IPS-NIHi11 (cell line): ENCODE measurements at regions not wholly inside any gene's neighbourhood (a gene's known extent, or its start where the extent isn't known, plus 50 kb on each side); places are given as distances from the start of the nearest gene placed in this dataset.
A peak's percentile ranks its signal among the peaks of the same experiment; 100 is the strongest.
"Not testable (repeated sequence)": the region's sequence is repeated elsewhere in the genome, so short reads cannot be mapped to it uniquely, and the experiment has no call there.

ENCODE experiments used
- DNase-seq: peaks from one replicate; pipeline ENCODE4 v3.0.0; 2012; ENCODE audit warnings: mixed read lengths, low spot score

DNA sequence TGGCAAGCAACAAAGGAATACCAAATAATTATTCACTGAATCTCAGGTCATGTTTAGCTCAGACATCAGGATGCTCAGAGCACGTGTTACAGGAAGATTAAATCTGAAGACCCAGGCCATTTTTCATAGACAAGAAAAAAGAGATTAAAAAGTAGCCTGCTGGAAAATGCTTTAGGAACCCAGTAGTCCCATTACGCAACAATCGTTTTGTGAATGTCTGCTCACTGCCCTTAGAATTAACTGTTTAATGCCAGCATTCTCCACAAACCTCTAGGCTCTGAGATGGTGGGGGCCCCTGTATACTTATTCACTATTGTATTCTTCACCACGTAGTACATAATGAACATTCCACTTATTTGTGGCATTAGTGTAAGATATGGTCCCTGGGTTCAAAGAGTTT, 154.6 kb upstream of the NYAP2 start:
- no peak for DNase-seq

DNA sequence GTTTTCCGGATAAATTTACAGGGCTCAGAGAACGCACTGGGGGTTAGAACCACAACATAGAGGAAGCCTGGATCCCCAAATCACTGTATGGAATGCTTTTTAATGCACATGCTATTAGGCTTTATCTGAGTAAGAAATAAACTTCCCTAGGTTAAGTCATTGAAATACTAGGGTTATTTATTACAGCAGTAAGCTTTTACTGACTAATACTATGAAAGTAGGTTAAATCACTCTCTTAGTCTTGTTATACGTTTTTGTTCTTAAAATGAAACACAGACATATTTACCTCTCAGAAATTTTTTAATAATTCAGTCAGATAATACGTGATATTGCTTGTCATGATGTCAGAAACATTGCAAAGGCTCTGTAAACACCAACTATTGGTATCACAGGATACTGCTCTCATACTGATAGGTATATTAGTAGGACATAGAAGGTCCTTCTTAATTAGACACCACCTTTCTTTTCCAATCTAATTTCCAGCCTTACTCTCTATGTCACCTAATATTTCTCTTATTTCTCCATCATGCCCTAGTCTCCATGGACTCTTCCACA, 162.7 kb upstream of the NYAP2 start:
- no peak for DNase-seq

DNA sequence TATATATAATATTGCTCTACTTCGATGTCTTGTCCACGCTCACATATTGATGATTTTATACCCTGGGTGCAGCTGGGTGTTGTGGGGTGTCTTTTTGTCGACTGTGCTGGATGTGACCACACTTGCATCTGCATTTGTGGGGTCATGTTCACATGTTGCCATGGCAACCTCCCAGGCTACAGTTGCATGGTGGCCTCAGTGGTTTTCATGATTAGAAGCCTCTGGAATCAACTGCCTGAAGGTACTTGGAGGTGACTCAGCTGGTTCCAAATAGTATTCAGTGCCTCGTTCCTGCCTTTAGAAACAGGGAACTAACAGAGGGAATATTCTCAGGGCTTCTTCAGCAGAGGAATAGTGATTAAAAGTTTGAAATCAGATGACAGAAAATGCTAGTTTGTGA, 166.3 kb upstream of the NYAP2 start:
- DNase-seq, result no peak

DNA sequence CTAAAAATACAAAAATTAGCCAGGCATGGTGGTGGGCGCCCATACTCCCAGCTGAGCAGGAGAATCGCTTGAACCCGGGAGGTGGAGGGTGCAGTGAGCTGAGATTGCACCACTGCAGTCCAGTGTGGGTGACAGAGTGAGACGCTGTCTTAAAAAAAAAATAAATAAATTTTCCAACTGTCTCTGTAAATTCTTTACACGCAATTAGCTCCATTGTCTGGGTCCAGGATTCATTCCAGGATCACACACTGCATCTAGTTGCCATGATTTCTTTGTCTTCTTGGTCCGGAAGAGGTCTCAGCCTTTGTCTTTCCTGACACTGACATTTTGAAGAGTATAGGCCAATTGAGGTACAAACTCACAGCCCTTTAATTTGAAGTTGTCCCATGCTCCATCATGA, 167.6 kb upstream of the NYAP2 start:
- no peak for DNase-seq

DNA sequence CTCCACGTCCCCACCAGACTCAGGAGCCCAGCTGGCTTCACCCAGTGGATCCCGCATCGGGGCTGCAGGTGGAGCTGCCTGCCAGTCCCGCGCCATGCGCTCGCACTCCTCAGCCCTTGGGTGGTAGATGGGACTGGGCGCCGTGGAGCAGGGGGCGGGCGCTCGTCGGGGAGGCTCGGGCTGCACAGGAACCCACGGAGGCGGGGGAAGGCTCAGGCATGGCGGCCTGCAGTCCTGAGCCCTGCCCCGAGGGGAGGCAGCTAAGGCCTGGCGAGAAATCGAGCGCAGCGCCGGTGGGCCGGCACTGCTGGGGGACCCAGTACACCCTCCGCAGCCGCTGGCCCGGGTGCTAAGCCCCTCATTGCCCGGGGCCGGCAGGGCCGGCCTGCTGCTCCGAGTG, 170.2 kb upstream of the NYAP2 start:
- not testable (repeated sequence) for DNase-seq

DNA sequence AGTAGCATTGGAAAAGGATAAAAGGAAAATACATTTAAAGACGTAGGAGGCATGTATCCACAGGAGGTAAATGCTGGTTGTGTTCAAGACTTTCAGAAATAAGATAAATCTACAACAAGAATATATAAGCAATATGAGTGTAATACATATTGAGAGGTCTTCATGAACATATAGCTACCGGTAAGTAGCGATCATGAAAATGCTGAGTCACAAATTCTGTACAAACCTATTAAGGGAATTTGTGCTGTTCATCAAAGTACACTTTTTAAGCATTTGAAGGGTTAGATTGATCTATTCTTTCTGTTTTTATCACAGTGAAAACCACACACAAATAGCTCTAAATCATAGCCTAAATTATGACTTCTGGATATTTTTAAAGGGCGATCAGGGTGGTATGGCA, 173.1 kb upstream of the NYAP2 start:
- no peak for DNase-seq

DNA sequence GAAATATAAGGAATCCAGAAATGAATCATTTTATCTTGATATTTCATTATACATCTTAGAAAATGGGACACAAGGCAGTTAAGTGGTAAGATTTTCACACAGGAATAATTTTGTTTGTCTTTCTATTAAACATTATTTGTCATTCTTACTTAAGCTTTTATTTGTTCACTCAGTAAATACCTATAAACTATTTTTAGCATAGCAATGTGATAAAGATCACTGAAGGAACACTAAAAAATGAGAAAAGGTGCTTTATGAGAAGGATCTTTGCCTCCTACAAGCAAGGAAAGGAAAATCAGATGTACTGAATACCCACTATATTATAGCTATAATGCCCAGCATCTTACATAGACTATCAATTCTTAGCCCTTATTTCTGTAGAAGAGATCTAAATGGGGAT, 176.2 kb upstream of the NYAP2 start:
- DNase-seq, result no peak

DNA sequence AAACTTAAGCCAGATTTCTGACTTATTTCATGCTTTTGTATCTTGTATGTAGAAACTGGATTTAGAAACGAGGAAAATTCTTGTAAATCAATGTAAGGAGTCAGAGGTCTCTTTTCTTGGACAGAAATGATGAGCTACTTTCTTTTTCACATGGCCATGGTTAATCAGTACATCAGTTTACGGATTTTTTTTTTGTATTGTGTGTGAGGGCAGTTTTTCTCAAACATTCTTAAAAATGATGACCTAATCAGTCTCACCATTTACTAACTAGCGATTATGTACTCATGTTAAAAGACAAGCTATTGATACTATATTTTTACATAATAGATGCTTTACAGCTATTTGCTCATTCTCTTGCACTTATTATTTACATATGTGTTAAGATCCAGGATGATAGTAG, 165.2 kb upstream of the DOCK10 start:
- no peak for DNase-seq

DNA sequence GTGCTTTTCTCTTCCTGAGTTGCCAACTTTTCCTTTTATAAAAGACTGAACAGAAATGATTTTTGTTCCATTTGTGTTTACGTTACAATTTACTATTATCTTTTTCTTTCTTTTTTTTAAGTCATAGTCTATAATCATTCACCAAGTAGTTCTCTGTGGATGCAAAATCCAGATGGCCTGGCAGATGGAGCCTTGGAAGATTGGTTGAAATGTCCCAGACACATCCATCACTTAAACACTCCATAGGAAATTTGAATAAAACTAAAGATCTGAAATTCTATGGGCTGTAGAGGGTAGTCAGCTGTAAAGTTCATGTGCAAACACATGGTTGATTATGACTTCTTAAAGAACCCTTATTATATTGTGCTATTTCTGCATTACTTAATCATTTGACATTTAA, 164.8 kb upstream of the DOCK10 start:
- DNase-seq, result no peak

DNA sequence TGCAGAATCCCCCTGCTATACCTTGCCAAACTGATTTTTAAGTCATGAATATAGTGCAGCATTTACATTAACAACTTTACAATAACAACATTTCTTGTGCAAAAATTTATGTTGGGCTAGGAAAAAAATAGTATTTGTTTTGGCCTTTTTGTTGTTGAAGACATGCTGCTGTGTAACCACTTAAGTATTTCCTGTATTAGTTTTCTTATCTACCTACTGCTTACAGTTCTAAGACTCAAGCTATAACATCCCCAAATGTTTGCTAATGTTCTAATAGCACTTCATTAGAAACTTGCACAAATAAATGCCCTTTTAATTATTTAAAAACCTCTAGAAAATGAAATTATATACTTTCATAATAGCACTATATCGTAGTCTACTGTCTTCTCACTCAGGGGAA, 154.3 kb upstream of the DOCK10 start:
- DNase-seq, result no peak

DNA sequence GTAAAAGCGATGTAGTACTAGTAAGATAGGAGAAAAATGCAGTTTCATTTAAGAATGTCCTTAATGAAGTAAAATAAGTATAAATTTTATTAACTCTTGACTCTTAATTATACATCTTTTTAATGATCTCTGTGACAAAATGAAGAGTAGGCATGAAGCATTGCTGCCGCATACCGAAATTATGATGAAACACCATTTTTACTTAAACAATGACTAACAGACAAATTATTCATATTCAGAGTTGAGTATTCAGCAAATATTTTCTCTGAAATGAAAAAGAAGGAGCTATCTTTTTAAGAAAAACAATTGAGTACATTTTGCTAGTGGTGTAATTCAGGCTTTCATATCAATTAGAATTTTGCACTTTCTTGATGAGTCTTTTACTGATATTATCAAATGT, 150.6 kb upstream of the DOCK10 start:
- DNase-seq, result no peak

DNA sequence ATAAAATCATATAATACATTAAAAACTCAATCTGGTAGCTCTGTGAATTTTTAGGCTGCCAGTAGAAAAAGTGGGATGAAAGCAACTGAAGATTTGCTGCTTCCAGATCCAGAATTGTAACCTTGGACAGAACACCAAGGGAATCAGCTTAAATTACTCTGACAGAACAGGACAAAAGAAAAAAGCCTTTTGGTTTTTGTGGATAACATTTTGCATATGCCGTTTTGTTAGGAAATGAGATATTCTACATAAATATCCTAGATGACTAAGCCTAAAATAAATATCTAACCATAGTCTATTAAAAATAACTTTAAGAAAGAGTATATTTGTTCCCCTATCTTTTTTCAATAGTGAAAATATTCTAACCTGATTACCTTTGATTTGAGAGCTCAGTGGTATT, 148.7 kb upstream of the DOCK10 start:
- DNase-seq, result no peak

DNA sequence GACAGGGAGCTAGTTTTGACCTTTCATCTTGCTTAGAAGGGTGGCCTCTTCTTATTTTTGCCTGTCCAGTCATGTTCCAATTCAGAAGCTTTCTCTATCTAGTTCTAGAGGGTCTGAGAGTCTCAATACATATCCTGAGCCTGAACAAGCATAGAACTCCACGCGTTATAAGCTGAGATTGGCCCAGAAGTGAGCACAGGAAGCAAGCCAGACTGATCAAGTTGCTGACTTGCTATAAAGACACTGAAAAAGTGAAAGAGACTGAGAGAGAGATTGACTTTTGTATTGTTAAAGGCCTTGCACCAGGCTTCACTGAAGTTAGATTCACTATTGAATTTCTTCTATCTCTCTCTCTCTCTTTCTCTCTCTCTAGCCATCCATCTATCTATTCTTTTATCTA, 142.7 kb upstream of the DOCK10 start:
- DNase-seq, result no peak

DNA sequence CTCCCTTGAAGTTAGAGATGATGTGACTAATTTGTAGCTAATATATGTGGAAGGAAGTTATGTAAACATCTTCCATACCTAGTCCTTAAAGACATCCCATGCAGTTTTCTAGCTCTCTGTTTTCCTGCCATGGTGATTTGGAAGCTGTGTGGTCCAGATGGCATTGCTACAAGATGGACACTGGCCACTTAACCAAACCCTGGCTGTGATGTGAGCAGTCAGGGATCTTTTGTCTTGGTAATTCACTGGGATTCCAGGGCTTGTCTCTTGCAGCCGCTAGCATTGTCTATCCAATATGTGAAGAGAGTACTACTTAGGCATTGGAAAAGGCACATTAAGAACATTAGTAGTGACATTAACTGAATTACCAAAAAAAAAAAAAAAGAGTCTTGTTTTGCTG, 139.9 kb upstream of the DOCK10 start:
- DNase-seq, result peak; percentile 45

DNA sequence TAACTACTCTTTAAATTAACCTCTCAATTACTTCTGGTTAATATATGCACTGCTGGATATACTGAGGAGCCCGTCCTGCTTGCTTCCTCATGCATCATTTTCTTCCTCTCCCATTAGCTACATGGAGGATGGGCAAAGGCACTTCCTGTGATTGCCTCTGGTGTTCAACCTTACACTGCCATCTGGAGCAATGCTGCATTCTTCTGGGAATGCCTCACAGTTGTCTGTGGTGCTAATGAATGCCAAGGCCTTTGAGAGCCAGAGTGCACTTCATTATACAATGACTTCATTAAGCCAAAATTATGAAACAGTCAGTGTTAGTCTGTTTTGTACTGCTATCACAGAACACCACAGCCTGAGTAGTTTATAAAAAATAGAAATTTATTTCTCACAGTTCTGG, 134.8 kb upstream of the DOCK10 start:
- no peak for DNase-seq

DNA sequence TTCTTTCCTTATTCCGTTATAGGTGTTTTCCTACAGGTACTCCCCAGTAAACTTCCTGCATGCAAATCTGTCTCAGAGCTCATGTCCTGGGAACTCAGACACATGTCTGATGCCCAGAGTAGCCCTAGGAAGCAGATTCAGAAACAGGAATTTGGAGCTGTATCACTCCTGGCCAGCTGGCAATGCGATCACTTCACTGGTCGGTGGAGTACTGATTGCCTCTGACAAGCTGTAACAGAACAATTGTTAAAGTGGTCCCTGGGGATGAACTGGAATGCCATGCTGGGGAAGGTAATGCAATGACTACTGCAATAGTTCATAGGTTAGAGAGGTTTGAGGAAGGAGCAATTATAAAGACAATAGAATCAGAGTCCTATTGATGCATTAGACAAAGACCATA, 131.6 kb upstream of the DOCK10 start:
- DNase-seq, result no peak

DNA sequence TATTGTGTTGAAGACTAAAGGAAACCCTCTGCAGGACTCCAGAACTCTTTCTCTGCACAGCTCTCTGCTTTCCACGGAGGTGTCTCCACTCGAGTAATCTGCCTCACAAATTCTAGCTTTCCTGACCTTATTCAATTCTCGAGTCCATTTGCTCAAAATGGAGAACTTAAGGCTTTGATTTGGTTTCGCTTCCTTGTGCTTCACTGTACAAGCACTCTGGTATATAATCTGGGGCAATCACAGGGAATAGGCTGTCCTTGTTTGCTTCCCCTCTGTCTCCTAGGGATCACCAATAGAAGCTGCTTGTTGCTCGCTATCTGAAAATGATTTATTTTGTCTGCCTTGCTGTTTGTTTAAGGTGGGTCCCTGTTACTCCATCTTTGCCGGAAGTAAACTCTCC, 129.1 kb upstream of the DOCK10 start:
- DNase-seq, result no peak

DNA sequence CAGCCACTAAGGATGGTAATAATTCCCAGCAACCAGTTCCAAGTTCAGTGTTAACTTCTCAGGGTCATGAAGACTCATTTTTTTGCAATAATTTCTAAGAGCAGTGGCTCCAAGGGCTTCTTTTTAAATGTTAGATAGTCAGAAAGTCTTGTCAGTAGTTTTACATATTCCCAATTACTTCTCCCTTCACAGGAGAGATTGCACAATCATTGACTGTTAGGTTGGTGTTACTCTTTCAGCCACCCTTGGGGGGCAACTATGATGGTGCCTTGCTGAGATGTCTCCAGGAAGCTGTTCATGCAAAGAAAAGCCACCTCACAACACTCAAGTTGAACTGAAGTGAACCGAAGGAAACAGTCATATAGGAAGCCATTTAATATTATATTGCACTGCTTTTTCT, 127.9 kb upstream of the DOCK10 start:
- DNase-seq, result no peak

DNA sequence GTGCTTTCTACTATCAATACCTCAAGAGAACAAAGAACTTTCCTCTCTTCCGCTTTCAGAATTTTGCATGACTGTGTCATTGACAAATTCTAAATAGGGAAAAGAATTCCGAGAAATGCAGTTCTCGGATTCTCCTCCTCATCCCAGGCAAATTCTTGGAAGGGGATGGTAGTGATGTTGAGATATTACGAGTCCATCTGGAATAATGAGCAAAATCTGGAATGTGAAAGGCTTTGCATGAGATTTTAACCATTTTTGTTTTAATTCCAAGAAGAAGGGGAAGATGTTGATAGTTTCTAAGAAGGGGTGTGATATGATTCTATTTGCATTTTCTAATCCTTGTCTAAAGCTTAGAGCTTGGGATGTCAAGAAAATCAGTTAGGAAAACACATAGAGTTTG, 127.1 kb upstream of the DOCK10 start:
- no peak for DNase-seq

DNA sequence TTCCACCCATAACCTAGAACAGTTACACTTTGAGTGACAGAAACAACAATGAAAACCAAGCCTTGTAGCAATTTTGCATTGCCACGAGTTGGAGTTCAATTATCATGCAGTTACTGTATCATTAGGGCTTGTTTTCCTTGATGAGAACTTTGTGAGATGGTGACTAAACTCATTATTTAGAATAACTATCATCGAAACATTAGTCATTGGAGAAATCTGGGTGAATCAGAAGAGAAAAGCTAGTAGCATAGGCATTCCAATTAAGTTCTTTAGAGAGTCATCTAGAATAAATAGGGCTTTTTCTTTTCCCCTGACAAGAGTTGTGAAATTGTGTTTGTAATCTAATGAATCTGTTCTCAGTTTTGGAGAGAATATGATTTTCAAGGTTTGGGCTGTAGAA, 122.8 kb upstream of the DOCK10 start:
- no peak for DNase-seq

DNA sequence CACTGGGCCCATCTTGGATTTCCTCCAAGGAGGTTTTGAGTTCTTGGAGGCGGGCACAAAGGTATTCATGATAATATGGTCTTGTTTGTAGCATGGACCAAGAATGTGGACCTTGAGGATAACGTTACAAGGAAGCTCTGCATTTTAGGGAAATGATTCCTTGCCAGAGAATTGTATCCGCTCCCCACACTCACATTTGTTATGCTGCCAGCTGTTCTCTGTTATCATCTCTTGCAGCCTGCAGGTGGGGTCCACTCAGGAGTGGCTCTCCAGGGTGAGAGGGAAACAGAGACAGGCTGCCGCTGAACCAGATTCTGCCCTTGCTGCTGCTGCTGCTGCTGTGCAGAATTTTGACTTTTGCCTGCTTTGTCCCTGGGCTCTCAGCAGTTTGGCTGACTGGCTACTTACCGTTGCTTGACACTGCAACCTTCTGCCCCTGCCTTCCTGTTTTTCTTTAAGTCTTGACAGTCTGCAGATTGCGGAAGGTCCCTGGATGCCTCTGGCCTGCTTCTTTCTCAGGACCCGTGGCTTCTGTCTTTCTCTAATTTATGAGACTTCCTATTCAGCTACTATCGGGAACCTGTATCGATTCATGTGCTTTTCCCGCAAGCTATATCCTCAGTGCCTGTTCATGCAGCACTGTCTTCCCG, 122.3 kb upstream of the DOCK10 start:
- no peak for DNase-seq

DNA sequence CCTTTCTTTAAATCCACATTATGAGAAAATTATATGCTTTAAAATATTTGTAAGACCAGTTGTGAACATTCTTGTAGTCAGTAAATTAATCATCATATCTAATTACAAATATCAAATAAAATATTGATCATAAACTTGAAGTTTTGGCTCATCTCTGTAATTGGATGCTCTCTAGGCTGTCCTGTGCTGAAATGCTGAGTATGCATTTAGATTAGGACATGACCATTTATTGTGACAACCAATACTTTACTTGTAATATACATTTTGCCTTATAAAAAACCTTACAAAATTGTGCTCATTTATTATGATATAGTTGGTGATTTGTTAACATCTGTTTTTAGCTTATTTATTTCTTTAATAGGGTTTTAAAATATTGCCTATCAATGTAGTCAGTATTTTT, 116.1 kb upstream of the DOCK10 start:
- DNase-seq, result no peak

DNA sequence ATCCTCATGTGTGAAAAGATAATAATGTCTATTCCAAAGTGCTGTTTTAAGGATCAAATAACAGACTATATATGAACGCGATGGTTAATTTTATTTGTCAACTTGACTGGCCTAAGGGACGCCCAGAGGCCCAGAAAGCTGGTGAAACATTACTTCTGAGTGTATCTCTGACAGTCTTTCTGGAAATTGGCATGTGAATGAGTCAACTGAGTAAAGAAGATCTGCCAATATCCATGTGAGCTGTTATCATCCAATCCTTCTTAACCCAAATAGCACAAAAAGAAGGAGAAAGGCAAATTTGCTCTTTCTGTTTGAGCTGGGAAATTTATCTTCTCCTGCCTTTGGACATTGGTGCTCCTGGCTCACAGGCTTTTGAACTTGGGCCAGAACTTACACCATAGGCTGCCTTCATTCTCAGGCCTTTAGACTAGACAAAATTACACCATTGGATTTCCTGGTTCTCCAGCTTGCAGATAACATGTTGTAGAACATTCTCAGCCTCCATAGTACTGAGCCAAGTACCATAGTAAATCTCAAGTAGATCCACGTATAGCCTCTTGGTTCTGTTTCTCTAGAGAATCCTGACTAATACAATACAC, 114.7 kb upstream of the DOCK10 start:
- DNase-seq, result no peak

DNA sequence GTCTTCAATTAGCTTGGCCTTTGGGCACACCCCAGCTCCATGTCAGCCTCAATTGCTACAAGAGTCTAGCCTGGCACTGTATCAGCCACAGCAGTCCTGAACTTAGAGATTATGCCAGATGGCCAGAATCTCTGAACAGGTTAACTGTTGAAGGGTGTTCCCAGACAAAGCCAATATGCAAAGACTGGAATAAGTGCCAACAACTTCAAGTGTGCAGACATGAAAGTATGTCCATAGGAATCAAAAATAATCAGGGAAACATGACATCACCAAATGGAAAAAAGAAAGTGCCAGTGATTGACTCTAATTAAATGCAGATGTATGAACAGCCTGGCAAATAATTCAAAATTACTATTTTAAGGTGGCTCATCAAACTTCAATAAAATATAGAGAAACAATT, 98.5 kb upstream of the DOCK10 start:
- no peak for DNase-seq
